Uterus (tissue), 3 donors: ENCODE measurements at regions not wholly inside any gene's neighbourhood (a gene's known extent, or its start where the extent isn't known, plus 50 kb on each side); places are given as distances from the start of the nearest gene placed in this dataset.
"Not testable (repeated sequence)": the region's sequence is repeated elsewhere in the genome, so short reads cannot be mapped to it uniquely, and the experiment has no call there.

Experiments used
- DNase-seq, 2 donors: peaks; one replicate each; pipeline ENCODE4 v3.0.0-alpha.2; 2019 to 2020
- H3K27ac ChIP-seq, 2 donors: fragments of 200-600 bp; sonication (generic); 1 replicate in 1 of 2; 2 replicates in 1 of 2; pipeline ENCODE4 v1.5.1; 2016 to 2018
- H3K27me3 ChIP-seq, 2 donors: fragments of 200-600 bp; sonication (generic); one replicate each; pipeline ENCODE4 v1.5.1; 2018 to 2019; ENCODE audit warnings: control low read depth in 1 of 2
- H3K36me3 ChIP-seq, 2 donors: fragments of 200-600 bp; sonication (generic); one replicate each; pipeline ENCODE4 v1.5.1; 2019; ENCODE audit warnings: control low read depth in 1 of 2
- H3K4me1 ChIP-seq, 2 donors: fragments of 200-600 bp; sonication (generic); one replicate each; pipeline ENCODE4 v1.5.1; 2018 to 2019; ENCODE audit warnings: control low read depth in 1 of 2
- H3K4me3 ChIP-seq, 2 donors: fragments of 200-600 bp; sonication (generic); 1 replicate in 1 of 2; 2 replicates in 1 of 2; pipeline ENCODE4 v1.5.1; 2018 to 2019; ENCODE audit warnings: mild to moderate bottlenecking in 1 of 2
- H3K9me3 ChIP-seq, 2 donors: fragments of 200-600 bp; sonication (generic); one replicate each; pipeline ENCODE4 v1.5.1; 2019; ENCODE audit warnings: control low read depth in 1 of 2
- POLR2A ChIP-seq, 2 donors: fragments of 450-650 bp; IDR thresholded peaks; one replicate each; pipeline ENCODE4 v1.6.1; 2016; ENCODE audit warnings: antibody characterized with exemption in 2 of 2, mild to moderate bottlenecking in 1 of 2, moderate library complexity in 1 of 2
- intact Hi-C: fragments of 100-400 bp; cut with DNase I; formaldehyde crosslinking; loops from one replicate; pipeline ENCODE4 v1.15.1; 2023; ENCODE audit warnings: low total_unique reads
- TF ChIP-seq, protein P1 (sequence below), 4 experiments: fragments of 200-600 bp in 2 of 4; fragments of 450-650 bp in 2 of 4; sonication (generic) in 2 of 4; IDR thresholded peaks; one replicate each; pipeline ENCODE4 v1.5.1; 2016 to 2019; ENCODE audit warnings: antibody characterized with exemption in 4 of 4, mild to moderate bottlenecking in 2 of 4, moderate library complexity in 1 of 4
- donor health status: DM: yes; HTN: yes; CAD: no.

DNA sequence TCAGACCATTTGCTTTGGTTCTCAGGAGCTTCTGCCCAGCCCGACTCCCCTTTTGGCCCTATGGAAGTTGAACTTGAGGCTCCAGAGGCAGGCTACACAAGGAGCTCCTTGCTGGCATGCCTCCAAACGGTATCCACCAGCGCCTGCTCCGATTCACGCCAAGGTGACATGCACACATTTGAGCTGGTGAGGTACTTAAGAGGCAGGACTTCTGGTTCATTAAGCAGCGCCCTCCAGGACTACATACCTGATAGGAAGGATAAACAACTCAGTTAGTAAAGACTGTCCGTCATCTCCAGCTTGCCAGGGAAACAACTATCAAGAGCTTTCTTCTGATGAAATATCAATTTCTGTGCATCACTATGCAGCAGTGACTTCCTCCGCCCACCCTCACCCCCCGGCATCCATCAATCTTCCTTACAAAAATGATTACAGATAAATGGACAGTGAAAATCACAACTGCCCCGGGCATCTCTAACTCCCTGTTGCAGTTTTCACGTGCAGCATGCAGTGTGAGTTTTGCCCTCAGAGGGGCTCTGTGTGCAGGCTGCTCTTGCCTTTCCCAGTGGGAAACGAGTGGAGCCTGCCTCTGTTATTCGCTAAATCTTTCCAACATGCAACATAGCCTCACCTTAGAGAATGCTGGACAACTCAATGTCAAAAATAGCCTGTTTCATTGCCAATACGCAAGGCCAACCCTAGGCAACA is 122.9 kb downstream of the ARRDC4 start:
- Histone ChIP-seq H3K27ac (no peak overlapping the region), H3K9me3 (no peaks in the 10 kb centered on the region), H3K4me1 (no peaks in the 10 kb centered on the region)

DNA sequence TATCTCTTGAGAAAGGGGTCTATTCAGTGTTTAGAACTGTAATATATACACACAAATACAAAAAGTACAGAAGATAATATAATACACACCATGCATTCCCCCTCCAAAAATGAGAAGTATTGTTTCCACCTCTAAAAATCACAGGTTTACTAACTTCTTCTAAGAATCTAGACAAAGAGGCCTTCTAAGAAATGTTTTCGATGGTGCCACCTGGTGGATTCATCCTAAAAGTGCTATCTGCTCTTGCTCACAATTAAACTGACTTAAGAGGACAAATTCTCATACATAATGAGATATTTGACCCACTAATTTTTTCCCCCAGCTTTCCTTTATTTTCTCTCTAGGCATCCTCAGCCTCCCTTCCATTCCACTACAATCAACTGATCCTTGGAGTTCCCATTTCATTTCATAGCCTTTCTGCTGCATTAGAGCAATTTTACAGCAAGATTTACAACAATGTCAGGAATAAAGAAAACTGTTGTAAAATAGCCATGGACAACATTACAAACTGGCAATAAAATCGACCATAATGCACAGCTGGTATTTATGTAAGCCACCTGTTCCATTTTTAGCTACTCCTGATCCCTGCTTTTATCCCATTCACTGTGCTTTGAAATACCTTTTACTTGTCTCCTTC is 124.6 kb downstream of the ARRDC4 start:
- intact Hi-C loops = no loop called here
- H3K9me3 ChIP-seq = no peaks in the 10 kb centered on the region
- TF ChIP-seq, protein P1, sequence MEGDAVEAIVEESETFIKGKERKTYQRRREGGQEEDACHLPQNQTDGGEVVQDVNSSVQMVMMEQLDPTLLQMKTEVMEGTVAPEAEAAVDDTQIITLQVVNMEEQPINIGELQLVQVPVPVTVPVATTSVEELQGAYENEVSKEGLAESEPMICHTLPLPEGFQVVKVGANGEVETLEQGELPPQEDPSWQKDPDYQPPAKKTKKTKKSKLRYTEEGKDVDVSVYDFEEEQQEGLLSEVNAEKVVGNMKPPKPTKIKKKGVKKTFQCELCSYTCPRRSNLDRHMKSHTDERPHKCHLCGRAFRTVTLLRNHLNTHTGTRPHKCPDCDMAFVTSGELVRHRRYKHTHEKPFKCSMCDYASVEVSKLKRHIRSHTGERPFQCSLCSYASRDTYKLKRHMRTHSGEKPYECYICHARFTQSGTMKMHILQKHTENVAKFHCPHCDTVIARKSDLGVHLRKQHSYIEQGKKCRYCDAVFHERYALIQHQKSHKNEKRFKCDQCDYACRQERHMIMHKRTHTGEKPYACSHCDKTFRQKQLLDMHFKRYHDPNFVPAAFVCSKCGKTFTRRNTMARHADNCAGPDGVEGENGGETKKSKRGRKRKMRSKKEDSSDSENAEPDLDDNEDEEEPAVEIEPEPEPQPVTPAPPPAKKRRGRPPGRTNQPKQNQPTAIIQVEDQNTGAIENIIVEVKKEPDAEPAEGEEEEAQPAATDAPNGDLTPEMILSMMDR (IDR thresholded peaks at IDR 0.05) = peak; percentile 58 to 72 (median 62)
- TF ChIP-seq POLR2A (IDR thresholded peaks at IDR 0.05) = no peak
- no peak overlapping the region for H3K27ac ChIP-seq
- no peaks in the 10 kb centered on the region for H3K36me3 ChIP-seq
- H3K4me1 ChIP-seq = no peaks in the 10 kb centered on the region
- no peak overlapping the region for H3K4me3 ChIP-seq
- H3K27me3 ChIP-seq = no peaks in the 10 kb centered on the region
- DNase-seq = peak in 1 of 2 donors; percentile 49

More for the DNA sequence above, 122.9 kb downstream of the ARRDC4 start:
- DNase-seq = no peak
- TF ChIP-seq, protein P1 (IDR thresholded peaks at IDR 0.05) = no peak
- no peak for TF ChIP-seq POLR2A (IDR thresholded peaks at IDR 0.05)
- no peak overlapping the region for H3K4me3 ChIP-seq
- intact Hi-C loops = loop anchor here (5.0 kb wide), 1 partner anchor 176 kb away; no protein-coding TSS in a partner anchor
- H3K27me3 ChIP-seq = no peaks in the 10 kb centered on the region
- H3K36me3 ChIP-seq = no peaks in the 10 kb centered on the region

DNA sequence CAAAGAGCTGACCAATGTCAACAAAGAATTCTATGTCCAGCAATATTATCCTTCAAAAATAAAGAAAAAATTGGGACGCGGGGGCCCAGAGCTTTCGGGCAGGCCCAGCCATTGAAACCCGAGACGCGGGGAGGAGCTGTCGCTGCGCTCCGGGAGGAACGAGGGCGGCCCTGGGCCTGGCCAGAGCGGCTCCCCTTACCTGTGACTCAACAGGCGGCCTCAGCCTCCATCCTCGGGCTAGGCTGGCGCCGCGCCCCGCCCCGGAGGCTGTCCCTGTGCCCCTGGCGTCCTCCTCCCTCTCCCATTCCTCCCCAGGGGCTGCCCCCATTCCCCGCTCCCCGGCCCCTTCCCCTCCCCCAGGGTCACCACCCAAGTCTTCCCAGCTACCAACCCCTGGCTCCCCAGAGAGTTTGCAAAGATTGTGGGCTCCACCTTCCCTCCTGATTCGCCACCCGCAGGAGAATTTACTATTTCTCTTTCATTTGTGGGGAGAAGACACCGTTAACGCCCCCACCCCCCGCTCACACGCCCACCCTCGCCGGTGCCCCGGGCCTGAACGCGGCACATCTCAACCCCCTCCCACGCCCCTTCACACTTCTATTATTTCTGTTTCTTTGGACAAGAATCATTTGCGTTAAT is 127.9 kb downstream of the ARRDC4 start:
- H3K36me3 ChIP-seq, intact Hi-C loops, DNase-seq: not testable (repeated sequence)

DNA sequence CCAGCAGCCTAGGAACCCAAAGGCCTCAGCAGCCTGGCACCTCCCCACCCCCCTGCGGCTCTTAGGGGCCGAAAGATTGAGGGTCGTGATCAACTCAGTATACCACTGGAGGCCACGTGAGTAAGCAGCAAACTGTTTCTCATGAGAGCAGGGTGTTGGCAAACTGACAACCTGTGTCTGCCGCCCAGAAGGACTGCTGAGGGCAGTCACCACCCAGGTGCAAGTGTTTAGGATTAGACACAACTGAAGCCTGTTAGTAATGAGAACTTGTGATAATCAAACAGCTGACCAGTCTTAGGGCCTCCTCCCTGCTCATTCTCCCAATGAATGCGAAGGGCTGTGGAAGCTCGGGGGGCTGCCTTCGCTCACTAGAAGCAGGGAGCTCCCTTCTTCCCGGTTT is 128.8 kb downstream of the ARRDC4 start:
- H3K27ac ChIP-seq, H3K36me3 ChIP-seq, intact Hi-C loops, H3K9me3 ChIP-seq, DNase-seq, H3K27me3 ChIP-seq, H3K4me1 ChIP-seq, H3K4me3 ChIP-seq: not testable (repeated sequence)

More for the DNA sequence above, 127.9 kb downstream of the ARRDC4 start:
- not testable (repeated sequence) for H3K4me1 ChIP-seq, H3K27me3 ChIP-seq, H3K9me3 ChIP-seq, H3K27ac ChIP-seq, H3K4me3 ChIP-seq

DNA sequence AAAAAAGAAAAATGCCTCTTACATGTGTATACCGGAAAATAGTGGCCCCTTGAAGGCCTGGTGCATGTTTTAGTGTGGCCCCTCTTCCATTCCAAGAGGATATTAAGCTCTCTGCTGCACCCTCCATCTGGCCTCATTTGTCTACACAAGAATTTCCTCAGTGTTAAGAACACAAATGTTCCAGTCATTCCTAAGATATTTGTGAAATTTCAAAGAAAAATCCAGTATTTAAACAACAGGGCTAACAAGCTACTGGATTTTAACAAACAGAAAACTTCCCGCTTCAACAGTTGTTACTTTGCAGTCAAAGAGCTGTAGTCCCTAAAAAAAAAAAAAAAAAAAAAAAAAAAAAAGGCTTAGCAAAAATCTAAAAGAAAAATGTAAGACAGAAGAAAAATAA is 137.5 kb downstream of the ARRDC4 start:
- H3K4me3 ChIP-seq, H3K27ac ChIP-seq, DNase-seq, H3K27me3 ChIP-seq, intact Hi-C loops, H3K4me1 ChIP-seq, H3K9me3 ChIP-seq, H3K36me3 ChIP-seq: not testable (repeated sequence)

DNA sequence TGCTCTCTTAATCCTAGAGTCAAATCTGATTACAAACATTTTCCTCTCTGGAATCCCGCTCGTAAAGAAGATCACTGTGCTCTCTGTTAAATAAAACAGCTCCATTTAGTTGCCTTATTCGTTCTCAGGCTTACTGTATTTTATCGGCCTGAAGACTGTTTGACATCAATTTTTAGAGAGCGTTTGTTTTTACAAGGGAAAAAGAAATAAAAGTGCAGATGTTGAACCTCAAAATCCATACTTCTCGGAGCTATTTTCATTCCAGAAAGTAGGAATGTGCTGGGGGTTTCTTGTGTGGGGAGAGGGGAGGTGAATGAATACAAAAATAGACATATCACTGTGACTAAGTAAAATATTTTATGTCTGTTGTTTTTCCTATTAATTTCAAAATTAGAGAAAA is 140.1 kb downstream of the ARRDC4 start:
- H3K4me3 ChIP-seq, intact Hi-C loops, H3K27me3 ChIP-seq, H3K27ac ChIP-seq, DNase-seq, H3K36me3 ChIP-seq, H3K9me3 ChIP-seq, H3K4me1 ChIP-seq: not testable (repeated sequence)

DNA sequence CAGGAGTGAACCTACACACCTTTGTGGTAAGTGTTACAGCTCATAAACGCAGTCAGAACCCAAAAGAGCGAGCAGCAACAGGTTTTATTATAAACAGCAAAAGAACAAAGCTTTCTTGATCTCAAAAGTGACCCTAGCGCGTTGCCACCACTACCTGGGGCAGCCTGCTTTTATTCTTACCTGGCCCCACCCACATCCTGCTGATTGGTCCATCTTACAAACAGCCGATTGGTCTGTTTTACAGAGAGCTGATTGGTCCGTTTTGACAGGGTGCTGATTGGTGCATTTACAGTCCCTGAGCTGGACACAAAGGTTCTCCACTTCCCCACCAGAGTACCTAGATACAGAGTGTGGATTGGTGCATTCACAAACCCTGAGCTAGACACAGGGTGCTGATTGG is 143.1 kb downstream of the ARRDC4 start:
- Histone ChIP-seq H3K4me3 (no peak overlapping the region), H3K36me3 (no peaks in the 10 kb centered on the region), H3K27me3 (no peaks in the 10 kb centered on the region), H3K4me1 (no peaks in the 10 kb centered on the region), H3K27ac (no peak overlapping the region), H3K9me3 (no peaks in the 10 kb centered on the region)
- intact Hi-C loops = no loop called here
- DNase-seq = no peak
- TF ChIP-seq POLR2A (IDR thresholded peaks at IDR 0.05) = no peak
- TF ChIP-seq, protein P1 (IDR thresholded peaks at IDR 0.05) = no peak

DNA sequence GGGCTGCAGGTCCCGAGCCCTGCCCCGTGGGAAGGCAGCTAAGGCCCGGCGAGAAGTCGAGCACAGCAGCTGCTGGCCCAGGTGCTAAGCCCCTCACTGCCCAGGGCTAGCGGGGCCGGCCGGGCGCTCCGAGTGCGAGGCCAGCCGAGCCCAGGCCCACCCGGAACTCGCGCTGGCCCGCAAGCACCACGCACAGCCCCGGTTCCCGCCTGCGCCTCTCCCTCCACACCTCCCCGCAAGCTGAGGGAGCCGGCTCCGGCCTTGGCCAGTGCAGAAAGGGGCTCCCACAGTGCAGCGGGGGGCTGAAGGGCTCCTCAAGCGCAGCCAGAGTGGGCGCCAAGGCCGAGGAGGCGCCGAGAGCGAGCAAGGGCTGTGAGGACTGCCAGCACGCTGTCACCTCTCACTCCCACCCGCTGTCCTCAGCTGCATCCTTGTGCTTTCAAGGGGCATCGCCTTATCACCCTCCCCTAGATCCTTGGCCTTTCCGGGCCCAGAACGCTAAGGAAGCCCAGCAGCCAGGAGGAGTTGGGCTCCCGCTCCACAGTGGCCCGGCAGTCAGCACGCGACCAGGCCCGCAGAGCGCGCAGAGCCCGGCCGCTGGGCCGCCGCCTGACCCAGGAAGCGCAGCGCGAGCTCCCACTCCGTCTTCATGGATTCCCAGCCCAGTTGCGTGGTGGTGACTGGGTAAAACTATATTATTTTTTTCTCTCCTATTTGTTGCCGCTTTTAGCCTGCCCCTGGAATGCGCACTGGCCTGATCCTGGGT is 144.1 kb downstream of the ARRDC4 start:
- H3K9me3 ChIP-seq, H3K36me3 ChIP-seq, H3K27me3 ChIP-seq, H3K4me1 ChIP-seq, intact Hi-C loops, DNase-seq, H3K4me3 ChIP-seq, H3K27ac ChIP-seq: not testable (repeated sequence)

DNA sequence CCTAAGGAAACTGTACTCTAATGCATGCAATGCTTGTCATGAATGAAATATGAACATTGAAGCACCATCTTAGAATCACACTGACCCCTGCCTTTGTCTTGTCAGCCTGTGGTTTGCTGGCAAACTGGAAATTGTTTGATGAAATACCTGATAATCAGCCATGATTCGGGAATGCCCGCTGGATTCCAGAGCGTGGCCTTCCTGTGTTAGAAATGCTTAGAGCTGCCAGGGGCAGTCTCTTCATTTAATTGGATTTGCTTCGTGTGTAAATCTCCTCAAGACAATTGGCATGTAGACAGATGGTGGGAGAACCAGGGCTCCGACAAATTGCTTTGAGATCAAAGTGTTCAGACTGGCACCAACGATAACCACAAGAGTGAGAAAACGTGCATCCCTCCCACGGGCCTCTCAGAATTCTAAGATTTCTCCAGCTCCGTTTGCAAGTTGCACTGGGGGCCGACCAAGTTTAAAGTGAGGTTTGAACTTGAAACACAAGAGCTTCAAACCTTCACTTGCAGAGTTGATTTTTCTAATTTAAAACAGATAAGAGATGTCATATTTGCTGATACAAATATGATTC is 146.2 kb downstream of the ARRDC4 start:
- DNase-seq, H3K27me3 ChIP-seq, H3K9me3 ChIP-seq, intact Hi-C loops, H3K36me3 ChIP-seq, H3K4me1 ChIP-seq, H3K4me3 ChIP-seq, H3K27ac ChIP-seq: not testable (repeated sequence)
